Erythroblast (primary cell): ENCODE measurements at regions not wholly inside any gene's neighbourhood (a gene's known extent, or its start where the extent isn't known, plus 50 kb on each side); places are given as distances from the start of the nearest gene placed in this dataset.

Experiments used
- DNase-seq, 2 experiments: peaks; one replicate each; lab custom pipeline; 2025; lab: John Stamatoyannopoulos, UW
- GATA1 ChIP-seq: IDR thresholded peaks from 2 replicates; pipeline ENCODE4 v1.6.1; 2011; ENCODE audit warnings: low read depth, mild to moderate bottlenecking, control low read depth, low read length, moderate library complexity
- POLR2A ChIP-seq: IDR thresholded peaks from 2 replicates; pipeline ENCODE4 v1.6.1; 2011; ENCODE audit warnings: mild to moderate bottlenecking, low read length

DNA sequence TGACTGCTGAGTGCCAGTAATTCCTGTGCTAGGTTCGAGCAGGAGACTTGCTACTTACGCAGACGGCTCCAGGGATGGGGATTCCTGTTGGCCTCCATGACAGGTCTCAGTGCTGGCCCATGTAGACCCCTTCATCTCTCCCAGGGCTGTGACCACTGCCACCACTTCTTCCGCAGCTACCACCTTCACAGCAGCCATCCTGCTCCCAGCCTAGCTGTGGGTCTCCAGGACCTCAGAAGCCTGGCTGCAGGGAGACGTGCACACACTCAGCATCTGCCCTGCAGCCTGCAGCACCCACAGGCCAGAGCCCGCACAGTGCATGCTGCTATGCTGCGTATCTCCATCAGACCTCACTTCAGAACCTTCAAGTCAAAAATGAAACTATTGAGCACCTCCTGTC is 1503.9 kb downstream of the BRD1 start:
- DNase-seq = no peak
- TF ChIP-seq GATA1 (no peak), POLR2A (no peak)

GRCh38 chr22:48322907-48323306 is 1504.8 kb downstream of the BRD1 start:
- TF ChIP-seq POLR2A = no peak
- no peak for TF ChIP-seq GATA1
- DNase-seq = no peak

DNA sequence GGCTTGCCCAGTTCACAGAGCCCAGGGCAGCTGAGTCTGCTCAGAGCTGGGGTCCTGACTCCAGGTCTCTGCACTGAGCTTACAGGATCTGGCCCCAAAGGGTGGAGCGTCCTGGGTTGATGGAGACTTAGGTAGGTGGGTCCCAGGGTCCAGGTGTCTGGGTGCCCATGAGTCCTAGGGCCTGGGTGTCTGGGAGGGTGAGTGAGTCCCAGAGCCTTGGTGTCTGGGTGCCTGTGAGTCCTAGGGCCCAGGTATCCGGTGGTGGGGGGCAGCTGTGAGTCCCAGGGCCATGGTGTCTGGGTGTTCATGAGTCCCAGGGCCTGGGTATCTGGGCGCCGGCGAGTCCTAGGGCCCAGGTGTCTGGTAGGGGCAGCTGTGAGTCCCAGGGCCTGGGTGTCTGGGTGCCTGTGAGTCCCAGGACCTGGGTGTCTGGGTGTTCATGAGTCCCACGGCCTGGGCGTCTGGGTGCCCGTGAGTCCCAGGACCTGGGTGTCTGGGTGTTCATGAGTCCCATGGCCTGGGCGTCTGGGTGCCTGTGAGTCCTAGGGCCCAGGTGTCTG is 1505.6 kb downstream of the BRD1 start:
- TF ChIP-seq GATA1 (no peak), POLR2A (no peak)
- DNase-seq = no peak

DNA sequence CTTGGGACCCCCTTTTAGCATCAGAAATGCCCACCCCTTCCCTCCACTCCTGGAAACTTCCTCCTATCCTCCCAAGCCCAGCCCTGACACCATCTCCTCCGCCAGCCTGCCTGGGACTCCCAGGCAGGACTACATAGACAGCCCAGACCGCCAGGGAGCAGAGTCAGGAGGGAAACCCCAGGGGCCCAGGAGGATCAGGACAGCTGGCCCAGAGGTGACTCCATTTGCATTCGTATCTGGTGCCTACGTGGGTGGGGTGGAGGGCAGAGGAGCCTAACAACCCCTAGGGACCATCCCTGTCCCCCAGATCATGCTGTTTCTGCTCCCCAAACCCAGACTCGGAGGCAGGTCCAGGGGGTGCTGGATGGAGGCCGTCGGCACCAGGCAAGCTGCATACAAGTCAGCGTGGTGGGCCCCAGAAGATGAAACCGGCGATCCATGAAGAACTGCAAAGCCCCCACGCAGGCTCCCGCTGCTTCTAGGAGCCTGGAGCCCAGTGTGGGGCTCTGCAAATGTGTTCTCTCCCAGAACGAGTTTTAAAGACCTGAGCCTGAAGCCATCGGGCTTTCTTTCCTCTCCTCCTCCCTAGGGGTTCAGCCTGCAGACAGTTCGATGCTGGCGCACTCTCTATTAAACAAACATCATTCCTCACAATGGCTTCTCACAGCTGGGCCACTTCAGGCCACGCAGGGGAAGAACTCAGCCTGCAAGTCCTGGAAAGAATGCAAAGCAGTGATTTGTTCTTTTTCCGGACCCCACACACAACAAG is 1506.8 kb downstream of the BRD1 start:
- DNase-seq = no peak

GRCh38 chr22:48320048-48320682 is 1507.5 kb downstream of the BRD1 start:
- no peak for TF ChIP-seq GATA1
- TF ChIP-seq POLR2A = no peak
- no peak for DNase-seq

More for the DNA sequence above, 1506.8 kb downstream of the BRD1 start:
- TF ChIP-seq POLR2A (no peak), GATA1 (no peak)

DNA sequence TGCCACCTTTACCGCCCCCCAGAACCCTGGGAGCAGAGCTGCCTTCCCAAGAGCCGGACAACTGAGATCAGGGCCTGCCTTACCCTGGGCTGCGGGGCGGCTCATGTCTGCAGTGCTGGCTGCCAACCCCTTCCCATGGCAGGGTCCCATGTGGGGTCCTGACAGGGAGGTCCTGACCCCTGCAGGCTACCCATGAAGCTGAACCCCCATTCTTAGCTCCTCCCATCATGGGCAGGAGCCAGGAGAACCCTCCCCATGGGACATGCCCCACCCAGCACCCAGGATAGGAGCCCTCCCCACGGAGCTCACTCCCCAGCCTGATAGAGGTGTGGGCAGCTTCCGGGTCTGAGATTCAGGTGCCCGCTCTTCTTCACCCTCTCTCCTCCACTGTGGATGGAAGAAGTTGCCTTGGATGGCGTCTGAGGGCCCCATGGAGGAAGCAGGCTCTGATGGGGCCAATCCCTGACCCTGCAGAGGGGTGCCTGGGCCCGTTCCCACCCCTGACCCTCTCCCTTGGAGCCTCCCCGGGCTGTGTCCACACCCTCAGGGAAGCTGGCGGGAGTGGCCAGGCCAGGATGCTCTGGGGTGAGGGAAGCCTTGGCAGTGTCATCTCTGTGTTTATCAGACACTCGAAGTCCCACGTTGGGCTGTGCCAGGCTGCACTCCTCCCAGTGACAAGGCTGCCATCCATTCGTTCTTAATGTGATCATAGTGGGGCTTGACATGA is 1508.2 kb downstream of the BRD1 start:
- DNase-seq = no peak
- TF ChIP-seq POLR2A = no peak
- TF ChIP-seq GATA1 = no peak

GRCh38 chr22:48318575-48319320 is 1508.9 kb downstream of the BRD1 start:
- TF ChIP-seq POLR2A = no peak
- TF ChIP-seq GATA1 = no peak
- no peak for DNase-seq

DNA sequence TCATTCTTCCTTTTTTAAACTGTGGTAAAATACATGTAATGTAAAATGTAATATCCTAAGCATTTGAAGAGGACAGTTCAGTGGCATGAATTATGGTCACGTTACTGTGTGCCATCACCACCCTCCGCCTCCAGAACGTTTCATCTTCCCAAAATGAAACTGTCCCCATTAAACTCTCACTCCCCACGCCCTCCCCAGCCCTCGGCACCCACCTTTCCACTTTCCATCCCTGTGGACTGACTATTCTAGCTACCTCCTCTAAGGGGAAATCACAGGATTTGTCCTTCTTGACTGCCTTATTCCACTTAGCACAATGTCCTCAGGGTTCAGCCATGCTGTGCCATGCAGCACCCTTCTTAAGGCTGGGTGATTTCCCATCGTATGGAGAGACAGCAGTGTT is 1509.5 kb downstream of the BRD1 start:
- TF ChIP-seq POLR2A (no peak), GATA1 (no peak)
- DNase-seq = no peak

DNA sequence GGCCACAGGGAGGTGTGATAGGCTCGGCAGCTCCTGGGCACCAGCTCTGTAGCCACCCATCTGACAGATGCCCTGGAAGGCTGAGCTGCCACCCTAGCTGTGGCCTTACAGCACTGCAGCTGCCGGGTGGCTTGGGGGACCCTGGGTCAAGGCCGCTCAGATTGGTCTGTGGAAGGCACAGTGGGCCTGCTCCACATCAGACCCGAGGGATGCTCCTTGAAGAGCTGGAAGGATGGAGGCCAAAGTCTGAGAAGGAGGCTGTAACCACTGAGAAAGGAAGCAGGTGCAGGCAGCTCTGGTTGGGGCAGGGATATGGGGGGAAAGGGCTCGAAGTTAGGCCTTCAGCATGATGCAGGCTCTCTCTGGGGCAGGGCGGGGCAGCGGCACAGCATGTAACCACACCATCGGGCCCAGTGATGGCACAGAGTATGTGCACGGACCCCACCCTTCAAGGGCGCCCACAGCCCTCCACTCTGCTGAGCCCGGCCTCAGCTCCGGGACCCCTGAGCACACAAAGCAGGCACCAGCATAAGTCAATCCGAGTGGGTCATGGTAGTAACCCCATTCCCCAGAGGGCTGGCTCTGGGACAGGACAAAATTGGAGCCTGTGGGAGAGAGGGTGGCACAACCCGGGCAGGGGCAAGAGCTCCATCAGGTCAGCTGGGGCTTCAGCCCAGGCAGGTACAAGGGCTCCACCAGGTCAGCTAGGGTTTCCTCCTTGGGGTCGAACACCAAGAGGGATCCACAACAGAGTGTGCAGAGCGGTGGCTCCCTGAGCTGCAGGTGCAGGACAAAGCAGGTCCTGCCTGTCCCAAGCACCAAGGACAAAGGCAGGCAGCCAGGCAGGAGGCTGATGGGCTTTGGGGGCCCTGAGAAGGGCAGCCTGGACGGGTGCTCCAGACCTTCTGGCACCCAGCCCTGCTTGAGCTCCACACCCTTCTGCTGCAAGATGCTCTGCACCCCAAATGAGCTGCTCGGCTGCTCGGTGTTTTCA is 1511.1 kb downstream of the BRD1 start:
- DNase-seq = no peak
- TF ChIP-seq GATA1 (no peak), POLR2A (no peak)

DNA sequence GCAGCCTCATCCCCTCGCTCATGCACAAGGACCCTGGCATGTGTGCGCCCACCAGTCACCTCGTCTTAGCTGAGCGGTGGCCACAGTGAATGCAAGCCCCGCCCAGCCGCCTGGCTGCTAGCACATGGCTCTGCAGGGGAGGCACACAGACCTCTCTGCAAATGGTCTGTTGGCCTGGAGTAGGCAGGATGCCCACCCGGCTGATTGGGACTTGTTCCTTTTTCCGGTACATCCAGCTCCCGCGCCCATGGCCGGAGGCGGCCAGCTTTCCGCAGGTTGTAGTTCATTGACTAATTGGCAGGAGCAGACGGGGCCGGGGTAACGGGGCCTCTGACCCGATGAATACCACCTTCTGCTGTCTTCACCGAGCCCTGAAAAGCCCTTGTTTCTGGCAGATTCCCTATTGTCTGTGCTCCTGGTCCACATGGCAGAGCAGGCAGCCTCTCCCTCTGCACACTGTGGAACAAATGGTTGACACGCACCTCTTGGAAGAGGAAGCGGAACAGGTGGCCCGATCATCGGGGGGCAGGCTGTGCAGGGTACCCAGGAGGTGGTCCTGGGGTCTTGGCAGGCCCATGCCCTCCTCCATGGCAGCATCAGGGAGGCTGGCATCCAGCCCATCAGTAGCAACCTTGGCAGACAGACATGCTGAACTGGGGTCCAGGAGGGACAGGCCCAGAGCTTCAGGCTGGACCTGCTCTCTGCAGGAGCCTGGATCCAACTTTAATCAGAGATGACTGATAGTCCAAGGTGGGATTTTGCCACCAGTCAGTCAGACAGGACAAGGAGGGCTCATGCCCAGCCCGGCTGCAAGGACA is 1512.0 kb downstream of the BRD1 start:
- TF ChIP-seq POLR2A (no peak), GATA1 (no peak)
- no peak for DNase-seq

- DNase-seq = no peak
- TF ChIP-seq POLR2A = no peak
- TF ChIP-seq GATA1 = no peak
These were observed 1513.6 kb downstream of the BRD1 start for GRCh38 chr22:48314073-48314472.

GRCh38 chr22:48313175-48313830 is 1514.4 kb downstream of the BRD1 start:
- TF ChIP-seq POLR2A = no peak
- TF ChIP-seq GATA1 = no peak
- no peak for DNase-seq
